Activated CD8-positive, alpha-beta T cell treated with anti-CD3 and anti-CD28 coated beads for 36 hours (primary cell): ENCODE measurements at regions not wholly inside any gene's neighbourhood (a gene's known extent, or its start where the extent isn't known, plus 50 kb on each side); places are given as distances from the start of the nearest gene placed in this dataset.

Experiments
- ATAC-seq: fragments of 200-7000 bp; cut with Tn5 transposase; one replicate; pipeline ENCODE4 v1.10.0; 2021; ENCODE audit warnings: mild to moderate bottlenecking, moderate library complexity
- CTCF ChIA-PET: fragments of 350-600 bp; sonication (Branson Sonifier 250); formaldehyde crosslinking; loops from one replicate; lab custom pipeline; 2021; ENCODE audit warnings: antibody characterized with exemption; lab: Charles Lee
- POLR2A ChIA-PET: fragments of 350-600 bp; sonication (Branson Sonifier 250); formaldehyde crosslinking; loops from one replicate; lab custom pipeline; 2021; ENCODE audit warnings: antibody characterized with exemption; lab: Charles Lee
- DNase-seq: peaks from one replicate; pipeline ENCODE4 v3.0.0-alpha.2; 2020
- H3K27ac Mint-ChIP-seq: one replicate; pipeline ENCODE4 v1.8.0; 2021; ENCODE audit warnings: mild to moderate bottlenecking, mixed read lengths
- H3K27me3 Mint-ChIP-seq: one replicate; pipeline ENCODE4 v1.8.0; 2021; ENCODE audit warnings: mixed read lengths
- H3K36me3 Mint-ChIP-seq: one replicate; pipeline ENCODE4 v1.8.0; 2021; ENCODE audit warnings: low read depth, mixed read lengths
- H3K4me1 Mint-ChIP-seq: one replicate; pipeline ENCODE4 v1.8.0; 2021; ENCODE audit warnings: low read depth, mixed read lengths
- H3K4me3 Mint-ChIP-seq: one replicate; pipeline ENCODE4 v1.8.0; 2021; ENCODE audit warnings: mild to moderate bottlenecking, moderate library complexity, mixed read lengths
- H3K9me3 Mint-ChIP-seq: one replicate; pipeline ENCODE4 v1.8.0; 2021; ENCODE audit warnings: mixed read lengths
- intact Hi-C: fragments of 100-400 bp; cut with micrococcal nuclease; formaldehyde crosslinking; loops from one replicate; pipeline ENCODE4 v1.10.0; 2022
- TF ChIP-seq, protein P1 (sequence below): fragments of 200-600 bp; IDR thresholded peaks from one replicate; pipeline ENCODE4 v1.8.0; 2022; ENCODE audit warnings: antibody characterized with exemption, mild to moderate bottlenecking

GRCh38 chr18:22685788-22686187 lies 247.3 kb upstream of the RBBP8 start:
- CTCF ChIA-PET: no interaction called here
- H3K4me1 Mint-ChIP-seq: no peaks in the 10 kb centered on the region
- intact Hi-C loops: no loop called here
- peaks cover 1% of the 10 kb centered on the region for H3K27me3 Mint-ChIP-seq
- no peaks in the 10 kb centered on the region for H3K9me3 Mint-ChIP-seq
- TF ChIP-seq, protein P1, sequence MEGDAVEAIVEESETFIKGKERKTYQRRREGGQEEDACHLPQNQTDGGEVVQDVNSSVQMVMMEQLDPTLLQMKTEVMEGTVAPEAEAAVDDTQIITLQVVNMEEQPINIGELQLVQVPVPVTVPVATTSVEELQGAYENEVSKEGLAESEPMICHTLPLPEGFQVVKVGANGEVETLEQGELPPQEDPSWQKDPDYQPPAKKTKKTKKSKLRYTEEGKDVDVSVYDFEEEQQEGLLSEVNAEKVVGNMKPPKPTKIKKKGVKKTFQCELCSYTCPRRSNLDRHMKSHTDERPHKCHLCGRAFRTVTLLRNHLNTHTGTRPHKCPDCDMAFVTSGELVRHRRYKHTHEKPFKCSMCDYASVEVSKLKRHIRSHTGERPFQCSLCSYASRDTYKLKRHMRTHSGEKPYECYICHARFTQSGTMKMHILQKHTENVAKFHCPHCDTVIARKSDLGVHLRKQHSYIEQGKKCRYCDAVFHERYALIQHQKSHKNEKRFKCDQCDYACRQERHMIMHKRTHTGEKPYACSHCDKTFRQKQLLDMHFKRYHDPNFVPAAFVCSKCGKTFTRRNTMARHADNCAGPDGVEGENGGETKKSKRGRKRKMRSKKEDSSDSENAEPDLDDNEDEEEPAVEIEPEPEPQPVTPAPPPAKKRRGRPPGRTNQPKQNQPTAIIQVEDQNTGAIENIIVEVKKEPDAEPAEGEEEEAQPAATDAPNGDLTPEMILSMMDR: no peak
- POLR2A ChIA-PET: no interaction called here
- no peak overlapping the region for H3K27ac Mint-ChIP-seq
- H3K4me3 Mint-ChIP-seq: no peak overlapping the region
- ATAC-seq: no peak
- no peak for DNase-seq
- no peaks in the 10 kb centered on the region for H3K36me3 Mint-ChIP-seq

GRCh38 chr18:22687892-22688680 lies 245.0 kb upstream of the RBBP8 start:
- intact Hi-C loops: no loop called here
- peaks cover 1% of the 10 kb centered on the region for H3K27me3 Mint-ChIP-seq
- ChIA-PET POLR2A (no interaction called here), CTCF (no interaction called here)
- DNase-seq (no peak), ATAC-seq (no peak)
- no peaks in the 10 kb centered on the region for H3K36me3 Mint-ChIP-seq
- no peaks in the 10 kb centered on the region for H3K9me3 Mint-ChIP-seq
- no peak overlapping the region for H3K27ac Mint-ChIP-seq
- no peak overlapping the region for H3K4me3 Mint-ChIP-seq
- TF ChIP-seq, protein P1: no peak
- no peaks in the 10 kb centered on the region for H3K4me1 Mint-ChIP-seq

DNA sequence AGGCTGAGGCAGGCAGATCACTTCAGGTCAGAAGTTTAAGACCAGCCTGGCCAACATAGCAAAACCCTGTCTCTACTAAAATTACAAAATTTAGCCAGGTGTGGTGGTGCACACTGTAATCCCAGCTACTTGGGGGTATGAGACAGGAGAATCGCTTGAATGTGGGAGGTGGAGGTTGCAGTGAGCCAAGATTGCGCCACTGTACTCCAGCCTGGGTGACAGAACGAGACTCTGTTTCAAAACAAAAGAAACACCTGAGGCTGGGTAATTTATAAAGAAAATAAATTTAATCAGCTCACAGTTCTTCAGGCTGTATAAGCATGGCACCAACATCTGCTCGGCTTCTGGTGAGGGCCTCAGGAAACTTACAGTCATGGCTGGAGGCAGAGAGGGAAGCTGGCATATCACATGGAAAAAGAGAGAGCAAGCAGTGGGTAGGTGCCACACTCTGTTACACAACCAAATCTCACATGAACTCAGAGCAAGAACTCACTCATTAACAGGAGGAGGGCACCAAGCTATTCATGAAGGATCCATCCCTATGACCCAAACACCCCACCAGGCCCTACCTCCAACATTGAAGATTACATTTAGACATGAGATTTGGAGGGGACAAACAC lies 244.1 kb upstream of the RBBP8 start:
- no peaks in the 10 kb centered on the region for H3K36me3 Mint-ChIP-seq
- H3K27ac Mint-ChIP-seq: no peak overlapping the region
- POLR2A ChIA-PET: no interaction called here
- H3K27me3 Mint-ChIP-seq: peaks cover 1% of the 10 kb centered on the region
- CTCF ChIA-PET: interaction anchor here (0.8 kb wide), 1 partner anchor 110 kb away, joined by 3 read pairs; no protein-coding TSS in a partner anchor
- TF ChIP-seq, protein P1: no peak
- DNase-seq (no peak), ATAC-seq (no peak)
- H3K4me3 Mint-ChIP-seq: no peak overlapping the region
- intact Hi-C loops: no loop called here
- H3K4me1 Mint-ChIP-seq: no peaks in the 10 kb centered on the region
- no peaks in the 10 kb centered on the region for H3K9me3 Mint-ChIP-seq

- TF ChIP-seq, protein P1: no peak
- DNase-seq (no peak), ATAC-seq (no peak)
- Mint-ChIP-seq H3K27me3 (peaks cover 1% of the 10 kb centered on the region), H3K9me3 (no peaks in the 10 kb centered on the region), H3K4me1 (no peaks in the 10 kb centered on the region), H3K4me3 (no peak overlapping the region), H3K36me3 (no peaks in the 10 kb centered on the region), H3K27ac (no peak overlapping the region)
- POLR2A ChIA-PET: no interaction called here
- intact Hi-C loops: loop anchor here (10.0 kb wide), 1 partner anchor 65 kb away; no protein-coding TSS in a partner anchor
- CTCF ChIA-PET: interaction anchor here (0.8 kb wide), 1 partner anchor 109 kb away, joined by 3 read pairs; no protein-coding TSS in a partner anchor
Observed at GRCh38 chr18:22689712-22690111, 243.4 kb upstream of the RBBP8 start.

- no peak overlapping the region for H3K27ac Mint-ChIP-seq
- ChIA-PET CTCF (no interaction called here), POLR2A (interaction anchor here (0.9 kb wide), 1 partner anchor 17 kb away, joined by 3 read pairs; no protein-coding TSS in a partner anchor)
- H3K4me3 Mint-ChIP-seq: no peak overlapping the region
- H3K9me3 Mint-ChIP-seq: no peaks in the 10 kb centered on the region
- no peaks in the 10 kb centered on the region for H3K4me1 Mint-ChIP-seq
- intact Hi-C loops: loop anchor here (10.0 kb wide), 1 partner anchor 64 kb away; no protein-coding TSS in a partner anchor
- H3K36me3 Mint-ChIP-seq: no peaks in the 10 kb centered on the region
- ATAC-seq (no peak), DNase-seq (no peak)
- TF ChIP-seq, protein P1: no peak
- peaks cover 1% of the 10 kb centered on the region for H3K27me3 Mint-ChIP-seq
Observed at GRCh38 chr18:22690556-22690955, 242.6 kb upstream of the RBBP8 start.
